Gastrocnemius medialis (tissue), 4 donors: ENCODE measurements at regions not wholly inside any gene's neighbourhood (a gene's known extent, or its start where the extent isn't known, plus 50 kb on each side); places are given as distances from the start of the nearest gene placed in this dataset.

Experiments
- CTCF ChIP-seq, 5 experiments: fragments of 450-650 bp in 3 of 5; fragments of 200-600 bp in 2 of 5; sonication (generic) in 2 of 5; IDR thresholded peaks in 4 of 5; conservative IDR thresholded peaks in 1 of 5; 1 replicate in 4 of 5; 2 replicates in 1 of 5; pipeline ENCODE4 v1.5.1; 2016 to 2019; ENCODE audit warnings: antibody characterized with exemption in 5 of 5, mild to moderate bottlenecking in 3 of 5, moderate library complexity in 3 of 5
- POLR2A ChIP-seq, 2 donors: fragments of 450-650 bp; IDR thresholded peaks; one replicate each; pipeline ENCODE4 v1.6.1; 2017; ENCODE audit warnings: antibody characterized with exemption in 2 of 2, mild to moderate bottlenecking in 2 of 2, moderate library complexity in 2 of 2

GRCh38 chrX:4663085-4663484, 949.6 kb upstream of the PRKX start:
- TF ChIP-seq CTCF (IDR thresholded peaks at IDR 0.05 in 4 of 5, conservative IDR thresholded peaks at IDR 0.05 in 1 of 5) (no peak), POLR2A (IDR thresholded peaks at IDR 0.05) (no peak)
